Stomach (tissue), 4 donors: ENCODE measurements at regions not wholly inside any gene's neighbourhood (a gene's known extent, or its start where the extent isn't known, plus 50 kb on each side); places are given as distances from the start of the nearest gene placed in this dataset.

ENCODE experiments used
- POLR2A ChIP-seq, 4 donors: fragments of 450-650 bp; IDR thresholded peaks; one replicate each; pipeline ENCODE4 v1.6.1; 2016; ENCODE audit warnings: antibody characterized with exemption in 4 of 4, control low read depth in 2 of 4, mild to moderate bottlenecking in 1 of 4, moderate library complexity in 1 of 4
- POLR2AphosphoS5 ChIP-seq, 3 donors: sonication (generic); formaldehyde crosslinking; IDR thresholded peaks; one replicate each; pipeline ENCODE4 v1.6.1; 2016; ENCODE audit warnings: antibody characterized with exemption in 3 of 3
- TF ChIP-seq, protein P1 (sequence below), 7 experiments: fragments of 450-650 bp in 4 of 7; fragments of 200-600 bp in 3 of 7; sonication (generic) in 3 of 7; IDR thresholded peaks; one replicate each; pipeline ENCODE4 v1.5.1; 2016 to 2019; ENCODE audit warnings: antibody characterized with exemption in 7 of 7, control low read depth in 2 of 7, mild to moderate bottlenecking in 1 of 7

DNA sequence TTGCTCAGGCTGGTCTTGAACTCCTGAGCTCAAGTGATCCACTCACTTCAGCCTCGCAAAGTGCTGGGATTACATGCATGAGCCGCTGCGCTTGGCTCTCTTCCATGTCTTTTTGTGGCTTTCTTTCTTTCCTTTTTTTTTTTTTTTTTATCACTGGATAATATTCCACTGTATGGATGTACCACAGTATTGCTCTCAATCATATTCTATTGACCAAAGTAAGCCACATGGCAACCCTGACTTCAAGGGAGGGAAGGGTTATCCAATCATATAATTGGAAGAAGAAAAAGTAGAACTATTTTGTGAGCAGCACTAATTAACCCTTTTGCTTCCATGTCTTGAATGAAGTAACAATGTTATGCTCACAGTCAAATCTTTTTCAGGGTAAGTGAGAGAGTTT, 307.0 kb upstream of the RASGRP1 start:
- TF ChIP-seq, protein P1, sequence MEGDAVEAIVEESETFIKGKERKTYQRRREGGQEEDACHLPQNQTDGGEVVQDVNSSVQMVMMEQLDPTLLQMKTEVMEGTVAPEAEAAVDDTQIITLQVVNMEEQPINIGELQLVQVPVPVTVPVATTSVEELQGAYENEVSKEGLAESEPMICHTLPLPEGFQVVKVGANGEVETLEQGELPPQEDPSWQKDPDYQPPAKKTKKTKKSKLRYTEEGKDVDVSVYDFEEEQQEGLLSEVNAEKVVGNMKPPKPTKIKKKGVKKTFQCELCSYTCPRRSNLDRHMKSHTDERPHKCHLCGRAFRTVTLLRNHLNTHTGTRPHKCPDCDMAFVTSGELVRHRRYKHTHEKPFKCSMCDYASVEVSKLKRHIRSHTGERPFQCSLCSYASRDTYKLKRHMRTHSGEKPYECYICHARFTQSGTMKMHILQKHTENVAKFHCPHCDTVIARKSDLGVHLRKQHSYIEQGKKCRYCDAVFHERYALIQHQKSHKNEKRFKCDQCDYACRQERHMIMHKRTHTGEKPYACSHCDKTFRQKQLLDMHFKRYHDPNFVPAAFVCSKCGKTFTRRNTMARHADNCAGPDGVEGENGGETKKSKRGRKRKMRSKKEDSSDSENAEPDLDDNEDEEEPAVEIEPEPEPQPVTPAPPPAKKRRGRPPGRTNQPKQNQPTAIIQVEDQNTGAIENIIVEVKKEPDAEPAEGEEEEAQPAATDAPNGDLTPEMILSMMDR (IDR thresholded peaks at IDR 0.05) = no peak
- TF ChIP-seq POLR2A (IDR thresholded peaks at IDR 0.05) (no peak), POLR2AphosphoS5 (IDR thresholded peaks at IDR 0.05) (no peak)
